Activated CD4-positive, CD25-positive, alpha-beta regulatory T cell (primary cell): ENCODE measurements at regions not wholly inside any gene's neighbourhood (a gene's known extent, or its start where the extent isn't known, plus 50 kb on each side); places are given as distances from the start of the nearest gene placed in this dataset.

ENCODE experiments used
- DNase-seq, 4 experiments: peaks; one replicate each; lab custom pipeline; 2025; lab: John Stamatoyannopoulos, UW

DNA sequence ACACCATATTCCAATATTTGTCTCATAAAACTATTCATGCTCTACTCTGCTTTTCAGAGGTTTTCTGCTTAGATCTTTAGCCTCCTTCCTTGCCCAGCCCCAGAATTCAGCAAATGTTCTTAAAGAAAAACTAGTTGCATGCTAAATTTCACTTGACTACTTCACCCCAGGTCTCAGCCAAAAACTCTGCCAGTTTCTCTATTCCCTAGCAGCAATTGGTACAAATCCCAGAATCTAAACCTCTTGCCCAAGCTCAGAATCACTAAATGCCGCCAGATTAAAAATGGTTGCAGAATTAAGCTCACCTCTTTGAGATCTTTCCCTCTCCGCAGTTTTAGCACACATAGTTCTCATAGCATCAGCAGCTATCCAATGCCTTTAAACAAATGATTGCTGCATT, 331.2 kb upstream of the SMARCA2 start:
- DNase-seq, result no peak

- no peak for DNase-seq
Measured at GRCh38 chr9:1698991-1699390, 316.2 kb upstream of the SMARCA2 start.

DNA sequence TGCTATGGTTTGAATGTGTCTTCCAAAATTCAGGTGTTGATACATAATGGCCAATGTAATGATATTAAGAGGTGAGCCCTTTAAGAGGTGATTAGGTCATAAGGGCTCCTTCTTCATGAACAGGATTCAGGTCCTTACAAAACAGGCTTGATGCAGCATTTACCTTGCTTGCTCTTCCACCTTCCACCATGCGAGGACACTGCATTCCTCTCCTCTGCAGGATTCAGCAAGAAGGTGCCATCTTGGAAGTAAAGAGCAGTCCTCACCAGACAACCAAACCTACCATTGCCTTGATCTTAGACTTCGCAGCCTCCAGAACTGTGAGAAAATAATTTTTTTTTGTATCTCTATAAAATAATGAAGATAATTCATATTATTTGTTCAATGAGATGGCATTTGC, 314.0 kb upstream of the SMARCA2 start:
- DNase-seq, result no peak

- DNase-seq, result no peak
Measured at GRCh38 chr9:1702701-1703100, 312.4 kb upstream of the SMARCA2 start.

DNA sequence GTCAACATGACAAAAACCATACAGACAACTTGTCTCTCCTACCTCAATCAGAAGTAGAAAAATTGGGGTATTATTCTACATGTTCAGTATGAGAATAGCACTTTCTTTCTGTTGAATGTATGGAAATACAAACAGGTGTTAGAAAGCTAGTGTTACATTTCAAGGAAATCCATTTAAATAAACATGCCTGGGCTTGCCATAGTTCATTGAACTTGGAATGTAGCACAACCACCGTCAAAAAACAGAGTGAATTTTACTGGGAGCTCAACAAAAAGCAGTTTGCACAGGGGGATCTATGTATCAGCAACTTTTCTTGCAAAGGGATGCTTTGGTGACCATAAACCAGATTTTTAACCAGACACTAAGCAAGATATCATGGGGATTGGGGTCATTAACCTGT, 307.9 kb upstream of the SMARCA2 start:
- DNase-seq, result no peak

DNA sequence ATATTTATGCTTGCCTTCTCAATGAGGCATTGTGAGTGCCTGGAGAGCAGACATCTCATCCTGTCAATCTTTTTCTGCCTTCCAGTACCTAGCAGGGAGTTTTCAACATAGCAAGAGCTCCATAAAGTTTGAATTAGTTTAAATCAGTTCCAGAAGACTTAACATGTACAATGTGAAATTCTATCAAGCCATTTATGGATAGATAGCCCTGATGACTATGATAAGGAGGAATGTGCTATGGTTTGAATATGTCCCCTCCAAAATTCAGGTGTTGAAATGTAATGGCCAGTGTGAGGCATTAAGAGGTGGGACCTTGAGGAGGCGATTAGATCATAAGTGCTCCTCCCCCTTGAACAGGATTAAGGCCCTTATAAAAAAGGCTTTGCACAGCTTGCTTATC, 306.9 kb upstream of the SMARCA2 start:
- no peak for DNase-seq

DNA sequence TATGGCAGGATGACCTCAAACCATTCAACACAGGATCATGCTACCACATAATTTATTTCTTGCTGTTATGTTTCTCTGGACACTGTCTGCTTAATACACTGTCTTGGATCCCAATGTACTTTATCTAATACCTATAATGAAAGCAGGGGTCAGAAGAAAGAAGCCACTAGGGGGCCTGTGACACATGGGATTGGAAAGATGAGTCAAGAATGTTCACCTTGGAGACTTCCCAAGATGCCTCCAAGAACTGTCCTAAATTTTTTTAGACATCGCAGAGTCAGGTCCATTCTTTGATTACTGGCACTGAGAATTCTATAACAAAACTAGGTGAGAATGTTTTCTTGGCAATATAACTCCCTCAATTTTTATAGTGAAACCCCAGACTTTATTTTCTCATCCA, 305.8 kb upstream of the SMARCA2 start:
- no peak for DNase-seq

DNA sequence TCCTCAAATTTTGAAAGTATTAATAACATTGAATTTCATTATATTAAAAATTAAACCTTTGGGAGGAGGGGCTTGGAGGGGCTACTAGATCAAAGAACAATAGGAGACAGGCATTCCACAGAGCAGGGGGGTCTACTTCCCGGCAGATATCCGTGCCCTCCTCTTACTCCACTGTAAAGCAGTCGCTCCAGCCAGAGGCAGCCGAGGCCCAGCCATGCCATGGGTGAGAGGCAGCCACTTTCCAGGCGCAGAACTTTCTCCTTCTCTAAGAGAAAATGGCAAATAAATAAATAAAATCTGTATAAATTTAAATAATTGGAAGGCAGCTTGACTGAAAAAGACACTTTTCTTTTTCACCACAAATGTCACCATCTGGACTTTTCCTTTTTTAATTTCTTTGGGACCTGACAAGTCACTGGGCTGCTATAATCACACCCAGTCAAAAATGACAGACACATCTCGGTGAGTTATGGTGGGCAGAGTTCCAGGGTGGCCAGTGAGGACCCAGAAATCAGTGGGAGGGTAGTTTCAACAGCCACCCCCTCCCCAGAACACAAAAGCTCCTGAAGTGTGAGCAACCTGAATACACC, 302.2 kb upstream of the SMARCA2 start:
- DNase-seq, result no peak

DNA sequence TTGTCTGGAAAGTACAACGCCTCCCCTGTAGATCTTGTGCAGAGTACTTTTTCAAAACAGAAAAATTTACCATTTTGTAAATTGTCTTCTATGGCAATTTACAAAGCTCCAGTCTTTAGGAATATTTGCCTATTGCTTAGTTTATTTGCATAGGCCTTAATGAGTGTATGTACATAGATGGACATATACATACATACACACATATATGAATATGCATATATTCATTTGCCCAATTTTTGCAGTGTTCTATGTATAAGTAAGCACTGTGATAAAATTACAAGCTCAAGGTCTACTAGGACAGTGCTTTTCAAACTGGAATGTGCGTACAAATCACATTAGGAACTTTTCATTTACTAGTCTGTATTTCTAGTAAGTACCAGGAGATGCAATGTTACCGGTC, 301.3 kb upstream of the SMARCA2 start:
- DNase-seq, result no peak

DNA sequence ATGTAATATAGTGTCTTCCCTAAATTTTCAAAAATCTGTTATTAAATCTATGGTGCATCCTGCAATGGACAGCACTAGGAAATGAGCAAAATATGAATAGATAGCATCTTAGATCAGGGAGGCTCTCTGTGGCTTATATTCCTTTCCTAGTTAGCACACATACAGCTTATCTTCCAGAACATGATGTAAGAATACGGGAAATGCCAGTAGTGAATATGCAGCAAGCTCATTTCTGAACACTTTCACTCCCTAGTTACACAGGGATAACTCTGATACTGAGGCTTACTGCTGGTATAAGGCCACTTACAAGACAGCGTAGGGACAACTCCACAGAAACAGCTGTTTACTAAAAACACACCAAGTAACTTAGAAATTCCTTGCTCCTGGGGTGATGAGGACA, 297.3 kb upstream of the SMARCA2 start:
- DNase-seq, result no peak

GRCh38 chr9:1718836-1719235, 296.3 kb upstream of the SMARCA2 start:
- DNase-seq, result no peak

DNA sequence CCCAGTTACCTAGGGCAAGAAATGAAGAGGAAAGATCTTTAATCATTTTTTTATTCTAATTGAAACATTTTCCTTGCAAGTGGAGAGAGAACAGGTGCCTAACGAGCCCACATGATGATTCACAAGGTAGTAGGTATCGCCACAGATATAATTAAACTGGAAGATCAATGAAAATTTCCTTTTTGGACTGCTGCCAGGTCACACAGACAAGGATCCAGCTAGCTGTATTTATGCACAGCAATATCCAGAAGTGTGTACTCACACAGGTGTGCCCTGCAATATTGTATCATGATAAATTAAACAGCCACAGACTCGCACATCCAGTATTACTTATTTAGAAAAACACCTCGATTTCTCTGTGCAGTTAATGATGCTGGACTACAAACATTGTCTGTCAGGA, 294.0 kb upstream of the SMARCA2 start:
- DNase-seq, result no peak

- DNase-seq, result no peak
Measured at GRCh38 chr9:1722404-1722803, 292.7 kb upstream of the SMARCA2 start.

GRCh38 chr9:1723522-1724015, 291.6 kb upstream of the SMARCA2 start:
- no peak for DNase-seq

DNA sequence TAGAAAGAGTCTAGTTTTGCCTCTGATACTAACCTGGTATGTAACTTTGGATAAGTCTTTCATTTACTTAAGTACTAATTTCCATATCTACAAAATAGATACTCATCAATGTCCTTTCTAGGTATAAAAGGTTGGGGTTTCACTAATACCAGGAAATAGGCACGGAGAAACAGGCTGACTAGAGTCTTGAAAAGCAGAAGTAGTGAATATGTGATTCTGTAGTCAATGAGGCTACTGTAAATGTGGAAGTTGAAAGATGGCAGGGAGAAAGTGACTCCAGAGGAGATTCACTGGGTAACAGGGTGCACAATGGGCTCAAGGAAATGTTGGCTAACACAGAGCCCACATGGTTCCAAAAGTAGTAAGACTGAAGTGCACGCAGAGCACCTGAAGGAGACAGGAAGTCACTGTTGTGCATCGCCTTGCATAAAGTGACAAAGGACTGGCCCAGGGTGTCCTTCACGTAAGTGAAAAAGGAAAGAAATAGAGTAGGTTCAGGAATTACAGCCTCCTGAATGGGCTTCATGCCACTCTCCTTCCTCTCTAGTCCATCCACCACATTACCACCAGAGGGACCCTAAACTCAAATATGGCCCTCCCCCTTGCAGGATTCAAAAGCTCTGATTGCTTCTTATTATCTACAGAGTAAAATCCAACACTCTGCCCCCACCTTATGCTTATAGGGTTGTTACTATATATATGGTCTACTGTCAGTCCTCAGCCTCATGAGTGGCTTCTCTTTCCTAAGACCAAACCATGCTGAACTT, 288.0 kb upstream of the SMARCA2 start:
- no peak for DNase-seq

DNA sequence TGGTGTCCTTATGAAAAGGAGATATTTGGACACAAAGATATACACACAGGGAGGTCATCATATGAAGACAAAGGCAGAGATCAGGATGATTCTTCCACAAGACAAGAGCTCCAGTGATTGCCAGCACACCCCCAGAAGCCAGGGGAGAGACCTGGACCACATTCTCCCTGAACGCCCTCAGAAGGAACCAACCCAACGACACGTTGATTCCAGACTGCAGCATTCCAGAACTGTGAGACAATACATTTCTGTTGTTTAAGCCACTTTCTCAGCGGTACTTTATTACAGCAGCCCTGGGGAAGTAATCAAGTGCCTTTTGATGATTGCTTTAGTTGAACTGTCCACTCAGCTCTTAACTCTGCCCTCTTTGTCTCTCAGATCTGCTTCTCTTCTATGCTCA, 285.5 kb upstream of the SMARCA2 start:
- DNase-seq, result no peak

GRCh38 chr9:1732670-1733069, 282.5 kb upstream of the SMARCA2 start:
- no peak for DNase-seq

DNA sequence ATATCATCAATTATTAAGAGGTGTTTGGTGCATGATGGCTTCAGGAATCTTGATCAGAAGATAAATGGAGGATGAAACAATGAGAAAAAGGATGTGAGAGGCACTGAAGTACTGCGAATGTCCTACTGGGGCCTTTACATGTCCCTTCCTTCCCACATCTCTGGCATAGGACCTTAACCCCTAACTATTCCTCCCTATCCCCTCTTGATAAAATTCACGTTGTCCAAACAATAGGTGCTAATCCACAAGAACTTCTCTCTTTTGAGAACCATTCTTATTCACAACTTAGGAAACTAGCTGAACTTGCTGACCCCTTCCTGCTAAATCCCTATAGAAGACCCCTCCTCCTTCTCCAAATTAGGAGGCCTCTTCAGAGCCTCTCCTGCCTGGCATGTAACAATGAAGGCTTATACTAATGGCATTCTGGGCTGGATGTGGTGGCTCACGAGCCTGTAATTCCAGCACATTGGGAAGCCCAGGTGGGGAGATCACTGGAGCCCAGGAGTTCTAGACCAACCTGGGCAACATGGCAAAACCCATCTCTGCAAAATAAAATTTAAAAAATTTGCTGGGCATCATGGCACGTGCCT, 276.5 kb upstream of the SMARCA2 start:
- no peak for DNase-seq

DNA sequence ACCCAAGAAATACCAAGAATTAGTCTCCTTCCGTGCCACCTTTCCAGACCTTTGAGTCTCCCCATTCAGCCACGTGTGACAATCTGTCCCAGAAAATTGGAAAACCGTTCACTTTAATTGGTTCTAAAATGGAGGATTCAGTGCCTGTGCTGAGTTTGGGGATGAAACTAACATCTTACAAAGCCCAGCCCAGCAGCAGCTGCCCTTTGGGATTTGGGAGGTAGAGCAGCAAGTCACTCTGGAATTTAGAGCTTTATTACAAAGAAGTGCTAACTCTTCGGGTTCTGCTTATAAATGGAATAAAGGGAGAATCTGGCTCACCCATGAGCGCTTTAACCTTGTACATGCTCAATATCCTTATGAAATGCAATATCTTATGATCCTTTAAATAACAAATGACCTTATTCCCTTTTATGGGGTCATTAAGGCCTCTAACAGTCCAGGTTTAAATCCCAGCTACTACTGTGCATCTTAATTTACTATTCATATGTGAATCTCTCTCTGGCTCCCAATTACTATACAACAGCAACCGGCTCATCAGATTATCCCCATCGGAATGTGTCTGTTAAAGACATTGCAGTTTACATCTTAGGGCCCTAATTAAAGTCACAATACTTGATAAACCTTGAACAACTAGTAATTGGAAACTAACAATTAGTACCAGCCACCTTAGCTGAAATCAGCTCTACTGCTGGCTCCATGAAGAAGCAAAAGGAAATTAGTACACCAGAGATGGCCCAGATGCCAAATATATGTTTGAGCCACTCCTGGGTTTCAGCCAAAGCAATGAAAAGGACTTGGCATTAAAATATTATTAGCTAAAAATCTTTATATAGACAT, 271.8 kb upstream of the SMARCA2 start:
- DNase-seq, result no peak

GRCh38 chr9:1745980-1746379, 269.2 kb upstream of the SMARCA2 start:
- no peak for DNase-seq

- DNase-seq, result no peak
Measured at GRCh38 chr9:1747417-1747967, 267.7 kb upstream of the SMARCA2 start.

GRCh38 chr9:1748407-1748806, 266.7 kb upstream of the SMARCA2 start:
- DNase-seq, result no peak
